ENCODE measurements at regions not wholly inside any gene's neighbourhood (a gene's known extent, or its start where the extent isn't known, plus 50 kb on each side); places are given as distances from the start of the nearest gene placed in this dataset.
"Not testable (repeated sequence)": the region's sequence is repeated elsewhere in the genome, so short reads cannot be mapped to it uniquely, and the experiment has no call there.

- DNase-seq, result no peak
Observed at GRCh38 chr12:102728506-102729242, 188.4 kb downstream of the PAH start.

GRCh38 chr12:102726686-102727085 lies 190.4 kb downstream of the PAH start:
- DNase-seq, result no peak

- DNase-seq, result no peak
Observed at GRCh38 chr12:102722147-102722546, 194.9 kb downstream of the PAH start.

GRCh38 chr12:102708108-102708507 lies 208.9 kb downstream of the PAH start:
- no peak for DNase-seq

- peak; percentile 46 to 77 (median 67) for DNase-seq
Observed at GRCh38 chr12:102702447-102703114, 214.5 kb downstream of the PAH start.

GRCh38 chr12:102696045-102696444 lies 215.7 kb upstream of the IGF1 start:
- no peak for DNase-seq

- no peak for DNase-seq
Observed at GRCh38 chr12:102694903-102695302, 214.5 kb upstream of the IGF1 start.

GRCh38 chr12:102691773-102692555 lies 211.6 kb upstream of the IGF1 start:
- DNase-seq, result no peak

- no peak for DNase-seq
Observed at GRCh38 chr12:102690253-102690652, 209.9 kb upstream of the IGF1 start.

- no peak for DNase-seq
Observed at GRCh38 chr12:102689701-102690100, 209.3 kb upstream of the IGF1 start.

GRCh38 chr12:102687523-102687922 lies 207.2 kb upstream of the IGF1 start:
- DNase-seq, result no peak

GRCh38 chr12:102685841-102686240 lies 205.5 kb upstream of the IGF1 start:
- no peak for DNase-seq

GRCh38 chr12:102685172-102685571 lies 204.8 kb upstream of the IGF1 start:
- DNase-seq, result no peak

- DNase-seq, result peak; percentile 19 to 81 (median 30)
Observed at GRCh38 chr12:102682366-102683289, 202.3 kb upstream of the IGF1 start.

- DNase-seq, result no peak
Observed at GRCh38 chr12:102681747-102682146, 201.4 kb upstream of the IGF1 start.

GRCh38 chr12:102681309-102681708 lies 200.9 kb upstream of the IGF1 start:
- DNase-seq, result no peak

GRCh38 chr12:102680304-102680703 lies 199.9 kb upstream of the IGF1 start:
- no peak for DNase-seq

- no peak for DNase-seq
Observed at GRCh38 chr12:102676812-102677211, 196.4 kb upstream of the IGF1 start.

GRCh38 chr12:102675672-102676071 lies 195.3 kb upstream of the IGF1 start:
- peak in 1 of 3 donors; percentile 45 for DNase-seq

- DNase-seq, result no peak
Observed at GRCh38 chr12:102673606-102674005, 193.2 kb upstream of the IGF1 start.

- not testable (repeated sequence) for DNase-seq
Observed at GRCh38 chr12:102672212-102672611, 191.8 kb upstream of the IGF1 start.

- DNase-seq, result no peak
Observed at GRCh38 chr12:102669056-102669455, 188.7 kb upstream of the IGF1 start.
